ENCODE measurements at regions not wholly inside any gene's neighbourhood (a gene's known extent, or its start where the extent isn't known, plus 50 kb on each side); places are given as distances from the start of the nearest gene placed in this dataset.
"Not testable (repeated sequence)": the region's sequence is repeated elsewhere in the genome, so short reads cannot be mapped to it uniquely, and the experiment has no call there.

- H3K4me3 ChIP-seq (ENCODE audit: low read length) = no peak overlapping the region
- no peak overlapping the region for H3K9ac ChIP-seq (ENCODE audit: low read length)
- no peak overlapping the region for H3K27ac ChIP-seq (ENCODE audit: low read depth, low read length)
- no peaks in the 10 kb centered on the region for H3K36me3 ChIP-seq (ENCODE audit: control insufficient read depth, insufficient read depth, low read length)
- H3K4me1 ChIP-seq (ENCODE audit: control insufficient read depth, insufficient read depth, low read length) = no peaks in the 10 kb centered on the region
- H3K27me3 ChIP-seq (ENCODE audit: control insufficient read depth, insufficient read depth, low read length) = no peaks in the 10 kb centered on the region
These were observed 807.4 kb upstream of the GBE1 start for GRCh38 chr3:82568776-82569338.

- no peaks in the 10 kb centered on the region for H3K4me1 ChIP-seq (ENCODE audit: control insufficient read depth, insufficient read depth, low read length)
- no peak overlapping the region for H3K27ac ChIP-seq (ENCODE audit: low read depth, low read length)
These were observed 805.7 kb upstream of the GBE1 start for GRCh38 chr3:82567029-82567600.

GRCh38 chr3:82562896-82563295 is 801.5 kb upstream of the GBE1 start:
- Histone ChIP-seq H3K4me3 (ENCODE audit: low read length) (no peak overlapping the region), H3K27me3 (ENCODE audit: control insufficient read depth, insufficient read depth, low read length) (no peaks in the 10 kb centered on the region), H3K9ac (ENCODE audit: low read length) (no peak overlapping the region), H3K36me3 (ENCODE audit: control insufficient read depth, insufficient read depth, low read length) (no peaks in the 10 kb centered on the region), H3K27ac (ENCODE audit: low read depth, low read length) (no peak overlapping the region), H3K4me1 (ENCODE audit: control insufficient read depth, insufficient read depth, low read length) (no peaks in the 10 kb centered on the region)

More at GRCh38 chr3:82567029-82567600, 805.7 kb upstream of the GBE1 start:
- no peak overlapping the region for H3K4me3 ChIP-seq (ENCODE audit: low read length)
- H3K27me3 ChIP-seq (ENCODE audit: control insufficient read depth, insufficient read depth, low read length) = no peaks in the 10 kb centered on the region
- H3K36me3 ChIP-seq (ENCODE audit: control insufficient read depth, insufficient read depth, low read length) = no peaks in the 10 kb centered on the region
- no peak overlapping the region for H3K9ac ChIP-seq (ENCODE audit: low read length)

GRCh38 chr3:82561784-82562183 is 800.3 kb upstream of the GBE1 start:
- H3K9ac ChIP-seq (ENCODE audit: low read length) = no peak overlapping the region
- no peaks in the 10 kb centered on the region for H3K27me3 ChIP-seq (ENCODE audit: control insufficient read depth, insufficient read depth, low read length)
- H3K27ac ChIP-seq (ENCODE audit: low read depth, low read length) = no peak overlapping the region
- no peaks in the 10 kb centered on the region for H3K4me1 ChIP-seq (ENCODE audit: control insufficient read depth, insufficient read depth, low read length)
- H3K4me3 ChIP-seq (ENCODE audit: low read length) = no peak overlapping the region
- no peaks in the 10 kb centered on the region for H3K36me3 ChIP-seq (ENCODE audit: control insufficient read depth, insufficient read depth, low read length)

GRCh38 chr3:82558081-82558480 is 796.6 kb upstream of the GBE1 start:
- no peaks in the 10 kb centered on the region for H3K36me3 ChIP-seq (ENCODE audit: control insufficient read depth, insufficient read depth, low read length)
- no peak overlapping the region for H3K27ac ChIP-seq (ENCODE audit: low read depth, low read length)
- no peak overlapping the region for H3K4me3 ChIP-seq (ENCODE audit: low read length)
- H3K27me3 ChIP-seq (ENCODE audit: control insufficient read depth, insufficient read depth, low read length) = no peaks in the 10 kb centered on the region
- H3K4me1 ChIP-seq (ENCODE audit: control insufficient read depth, insufficient read depth, low read length) = no peaks in the 10 kb centered on the region
- H3K9ac ChIP-seq (ENCODE audit: low read length) = no peak overlapping the region

GRCh38 chr3:82556113-82556512 is 794.7 kb upstream of the GBE1 start:
- Histone ChIP-seq H3K4me3 (ENCODE audit: low read length) (no peak overlapping the region), H3K4me1 (ENCODE audit: control insufficient read depth, insufficient read depth, low read length) (no peaks in the 10 kb centered on the region), H3K27ac (ENCODE audit: low read depth, low read length) (no peak overlapping the region), H3K27me3 (ENCODE audit: control insufficient read depth, insufficient read depth, low read length) (no peaks in the 10 kb centered on the region), H3K9ac (ENCODE audit: low read length) (no peak overlapping the region), H3K36me3 (ENCODE audit: control insufficient read depth, insufficient read depth, low read length) (no peaks in the 10 kb centered on the region)

- not testable (repeated sequence) for H3K4me1 ChIP-seq (ENCODE audit: control insufficient read depth, insufficient read depth, low read length); H3K4me3 ChIP-seq (ENCODE audit: low read length); H3K36me3 ChIP-seq (ENCODE audit: control insufficient read depth, insufficient read depth, low read length); H3K9ac ChIP-seq (ENCODE audit: low read length); H3K27me3 ChIP-seq (ENCODE audit: control insufficient read depth, insufficient read depth, low read length); H3K27ac ChIP-seq (ENCODE audit: low read depth, low read length)
These were observed 781.1 kb upstream of the GBE1 start for GRCh38 chr3:82542556-82542955.

- Histone ChIP-seq H3K36me3 (ENCODE audit: control insufficient read depth, insufficient read depth, low read length) (no peaks in the 10 kb centered on the region), H3K9ac (ENCODE audit: low read length) (no peak overlapping the region)
These were observed 760.2 kb upstream of the GBE1 start for GRCh38 chr3:82521657-82522056.

GRCh38 chr3:82520846-82521245 is 759.4 kb upstream of the GBE1 start:
- no peaks in the 10 kb centered on the region for H3K27me3 ChIP-seq (ENCODE audit: control insufficient read depth, insufficient read depth, low read length)
- no peak overlapping the region for H3K27ac ChIP-seq (ENCODE audit: low read depth, low read length)
- H3K36me3 ChIP-seq (ENCODE audit: control insufficient read depth, insufficient read depth, low read length) = no peaks in the 10 kb centered on the region
- no peaks in the 10 kb centered on the region for H3K4me1 ChIP-seq (ENCODE audit: control insufficient read depth, insufficient read depth, low read length)
- H3K9ac ChIP-seq (ENCODE audit: low read length) = no peak overlapping the region
- H3K4me3 ChIP-seq (ENCODE audit: low read length) = no peak overlapping the region

More at GRCh38 chr3:82521657-82522056, 760.2 kb upstream of the GBE1 start:
- H3K4me1 ChIP-seq (ENCODE audit: control insufficient read depth, insufficient read depth, low read length) = no peaks in the 10 kb centered on the region
- no peaks in the 10 kb centered on the region for H3K27me3 ChIP-seq (ENCODE audit: control insufficient read depth, insufficient read depth, low read length)
- no peak overlapping the region for H3K4me3 ChIP-seq (ENCODE audit: low read length)
- H3K27ac ChIP-seq (ENCODE audit: low read depth, low read length) = no peak overlapping the region

- Histone ChIP-seq H3K36me3 (ENCODE audit: control insufficient read depth, insufficient read depth, low read length) (no peaks in the 10 kb centered on the region), H3K27me3 (ENCODE audit: control insufficient read depth, insufficient read depth, low read length) (no peaks in the 10 kb centered on the region), H3K27ac (ENCODE audit: low read depth, low read length) (no peak overlapping the region), H3K4me3 (ENCODE audit: low read length) (no peak overlapping the region), H3K4me1 (ENCODE audit: control insufficient read depth, insufficient read depth, low read length) (no peaks in the 10 kb centered on the region), H3K9ac (ENCODE audit: low read length) (no peak overlapping the region)
These were observed 748.6 kb upstream of the GBE1 start for GRCh38 chr3:82509951-82510603.

- no peaks in the 10 kb centered on the region for H3K36me3 ChIP-seq (ENCODE audit: control insufficient read depth, insufficient read depth, low read length)
- H3K4me3 ChIP-seq (ENCODE audit: low read length) = no peak overlapping the region
- H3K9ac ChIP-seq (ENCODE audit: low read length) = no peak overlapping the region
- H3K27me3 ChIP-seq (ENCODE audit: control insufficient read depth, insufficient read depth, low read length) = no peaks in the 10 kb centered on the region
- H3K4me1 ChIP-seq (ENCODE audit: control insufficient read depth, insufficient read depth, low read length) = no peaks in the 10 kb centered on the region
- no peak overlapping the region for H3K27ac ChIP-seq (ENCODE audit: low read depth, low read length)
These were observed 747.8 kb upstream of the GBE1 start for GRCh38 chr3:82509106-82509842.

- no peaks in the 10 kb centered on the region for H3K27me3 ChIP-seq (ENCODE audit: control insufficient read depth, insufficient read depth, low read length)
- H3K36me3 ChIP-seq (ENCODE audit: control insufficient read depth, insufficient read depth, low read length) = no peaks in the 10 kb centered on the region
- no peaks in the 10 kb centered on the region for H3K4me1 ChIP-seq (ENCODE audit: control insufficient read depth, insufficient read depth, low read length)
These were observed 744.8 kb upstream of the GBE1 start for GRCh38 chr3:82506204-82506603.

More at GRCh38 chr3:82506204-82506603, 744.8 kb upstream of the GBE1 start:
- H3K4me3 ChIP-seq (ENCODE audit: low read length) = no peak overlapping the region
- H3K27ac ChIP-seq (ENCODE audit: low read depth, low read length) = no peak overlapping the region
- H3K9ac ChIP-seq (ENCODE audit: low read length) = no peak overlapping the region
